Ishikawa (cell line): ENCODE measurements at regions not wholly inside any gene's neighbourhood (a gene's known extent, or its start where the extent isn't known, plus 50 kb on each side); places are given as distances from the start of the nearest gene placed in this dataset.

Experiments
- CEBPB ChIP-seq: IDR thresholded peaks from 2 replicates; pipeline ENCODE4 v1.6.1; 2012
- CREB1 ChIP-seq: IDR thresholded peaks from 2 replicates; pipeline ENCODE4 v1.6.1; 2012; ENCODE audit warnings: low read depth
- EGR1 ChIP-seq: IDR thresholded peaks from 2 replicates; pipeline ENCODE4 v1.6.1; 2012
- EP300 ChIP-seq: IDR thresholded peaks from 2 replicates; pipeline ENCODE4 v1.6.1; 2012; ENCODE audit warnings: borderline replicate concordance
- FOXM1 ChIP-seq: IDR thresholded peaks from 2 replicates; pipeline ENCODE4 v1.6.1; 2012; ENCODE audit warnings: low read depth, borderline replicate concordance
- NFIC ChIP-seq: IDR thresholded peaks from 2 replicates; pipeline ENCODE4 v1.6.1; 2012
- RAD21 ChIP-seq: IDR thresholded peaks from 2 replicates; pipeline ENCODE4 v1.6.1; 2012; ENCODE audit warnings: low read depth
- TAF1 ChIP-seq: IDR thresholded peaks from 2 replicates; pipeline ENCODE4 v1.6.1; 2012; ENCODE audit warnings: low read depth, mild to moderate bottlenecking
- TCF12 ChIP-seq: IDR thresholded peaks from 2 replicates; pipeline ENCODE4 v1.6.1; 2012; ENCODE audit warnings: low read depth
- TEAD4 ChIP-seq: IDR thresholded peaks from 2 replicates; pipeline ENCODE4 v1.6.1; 2012
- YY1 ChIP-seq: IDR thresholded peaks from 2 replicates; pipeline ENCODE4 v1.6.1; 2012; ENCODE audit warnings: low read depth
- ZBTB7A ChIP-seq: IDR thresholded peaks from 2 replicates; pipeline ENCODE4 v1.6.1; 2012; ENCODE audit warnings: low read depth
- TF ChIP-seq, protein P1 (sequence below): IDR thresholded peaks from 2 replicates; pipeline ENCODE4 v1.6.1; 2012; ENCODE audit warnings: low read depth, mild to moderate bottlenecking
- TF ChIP-seq, protein P2 (sequence below): IDR thresholded peaks from 2 replicates; pipeline ENCODE4 v1.6.1; 2012
- TF ChIP-seq, protein P3 (sequence below): IDR thresholded peaks from 2 replicates; pipeline ENCODE4 v1.6.1; 2012

DNA sequence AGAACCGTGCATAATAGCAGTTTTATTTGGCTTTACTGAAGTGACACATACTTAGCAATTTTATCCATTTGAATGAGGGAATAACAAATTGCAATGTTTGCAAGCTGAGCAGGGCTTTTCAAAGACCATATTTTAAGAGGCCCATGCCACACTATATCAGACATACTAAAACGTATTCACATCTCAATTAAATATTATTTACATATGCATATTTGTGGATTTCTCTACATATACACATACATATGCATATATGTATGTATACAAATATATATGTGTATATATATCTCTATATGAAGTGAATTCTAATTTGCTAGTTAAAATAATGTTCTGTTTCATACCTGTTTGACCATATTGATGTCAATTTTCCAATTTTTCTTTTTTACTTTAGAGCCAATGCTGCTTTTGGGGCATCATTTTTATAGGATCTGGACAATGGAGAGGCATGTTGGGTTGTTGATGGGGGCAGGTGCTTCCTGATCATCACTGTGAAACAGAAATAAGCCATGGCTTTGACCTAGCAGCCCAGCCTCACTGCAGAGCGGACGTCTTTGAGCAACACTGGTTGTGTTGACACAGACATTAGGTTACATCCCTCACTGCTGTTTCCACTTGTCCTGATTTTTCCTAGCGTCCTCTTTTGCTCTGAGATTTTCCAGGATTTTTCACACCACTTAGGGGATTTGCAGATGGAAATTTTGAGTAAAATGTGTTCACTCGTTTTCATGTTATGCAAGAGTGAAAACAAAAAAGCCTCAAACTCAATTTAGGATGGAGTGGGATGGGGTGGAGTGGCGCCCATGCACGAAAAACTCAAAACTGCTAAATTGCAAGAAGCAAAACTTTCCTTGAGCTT is 56.9 kb downstream of the RDH14 start:
- TF ChIP-seq EP300: no peak
- no peak for TF ChIP-seq TCF12
- no peak for TF ChIP-seq FOXM1
- TF ChIP-seq NFIC: no peak
- TF ChIP-seq ZBTB7A: no peak
- no peak for TF ChIP-seq TEAD4
- TF ChIP-seq CREB1: no peak
- TF ChIP-seq YY1: no peak

DNA sequence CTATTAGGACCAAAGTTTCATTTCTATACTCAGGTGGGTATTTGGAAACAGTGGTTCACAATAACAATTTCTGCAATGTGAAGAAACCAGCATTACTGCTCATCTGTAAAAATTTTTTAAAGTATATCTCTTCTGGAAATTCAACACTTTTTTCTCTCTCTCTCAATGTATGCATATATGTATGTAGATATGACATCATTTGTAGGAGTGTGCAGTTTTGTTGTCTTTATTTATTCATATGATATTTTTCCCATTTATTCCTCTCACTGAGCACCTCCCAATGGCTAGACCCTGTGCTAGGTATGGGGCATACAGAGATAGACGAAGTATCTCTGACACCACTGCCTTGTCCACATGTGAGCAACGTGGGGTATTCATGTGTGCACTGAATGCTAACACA is 58.3 kb downstream of the RDH14 start:
- no peak for TF ChIP-seq ZBTB7A
- TF ChIP-seq CREB1: no peak

DNA sequence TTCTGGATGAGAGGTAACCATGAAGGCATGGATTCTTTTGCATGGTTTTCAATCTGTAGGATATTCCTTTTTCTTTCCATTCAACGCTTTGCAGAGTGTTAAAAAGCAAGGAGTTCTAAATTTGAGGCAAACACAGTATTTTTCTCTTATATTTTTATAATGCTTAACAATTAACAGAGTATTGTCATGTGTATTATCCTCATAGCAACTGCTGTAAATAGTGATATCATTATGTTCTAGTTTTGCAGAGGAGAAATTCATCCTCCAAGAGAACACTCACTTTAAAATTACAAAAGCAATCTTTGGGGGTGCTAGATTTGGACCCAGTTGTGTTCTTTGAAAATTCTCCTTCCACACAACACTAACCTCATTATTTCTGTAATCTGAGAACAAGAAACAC is 58.7 kb downstream of the RDH14 start:
- TF ChIP-seq, protein P1, sequence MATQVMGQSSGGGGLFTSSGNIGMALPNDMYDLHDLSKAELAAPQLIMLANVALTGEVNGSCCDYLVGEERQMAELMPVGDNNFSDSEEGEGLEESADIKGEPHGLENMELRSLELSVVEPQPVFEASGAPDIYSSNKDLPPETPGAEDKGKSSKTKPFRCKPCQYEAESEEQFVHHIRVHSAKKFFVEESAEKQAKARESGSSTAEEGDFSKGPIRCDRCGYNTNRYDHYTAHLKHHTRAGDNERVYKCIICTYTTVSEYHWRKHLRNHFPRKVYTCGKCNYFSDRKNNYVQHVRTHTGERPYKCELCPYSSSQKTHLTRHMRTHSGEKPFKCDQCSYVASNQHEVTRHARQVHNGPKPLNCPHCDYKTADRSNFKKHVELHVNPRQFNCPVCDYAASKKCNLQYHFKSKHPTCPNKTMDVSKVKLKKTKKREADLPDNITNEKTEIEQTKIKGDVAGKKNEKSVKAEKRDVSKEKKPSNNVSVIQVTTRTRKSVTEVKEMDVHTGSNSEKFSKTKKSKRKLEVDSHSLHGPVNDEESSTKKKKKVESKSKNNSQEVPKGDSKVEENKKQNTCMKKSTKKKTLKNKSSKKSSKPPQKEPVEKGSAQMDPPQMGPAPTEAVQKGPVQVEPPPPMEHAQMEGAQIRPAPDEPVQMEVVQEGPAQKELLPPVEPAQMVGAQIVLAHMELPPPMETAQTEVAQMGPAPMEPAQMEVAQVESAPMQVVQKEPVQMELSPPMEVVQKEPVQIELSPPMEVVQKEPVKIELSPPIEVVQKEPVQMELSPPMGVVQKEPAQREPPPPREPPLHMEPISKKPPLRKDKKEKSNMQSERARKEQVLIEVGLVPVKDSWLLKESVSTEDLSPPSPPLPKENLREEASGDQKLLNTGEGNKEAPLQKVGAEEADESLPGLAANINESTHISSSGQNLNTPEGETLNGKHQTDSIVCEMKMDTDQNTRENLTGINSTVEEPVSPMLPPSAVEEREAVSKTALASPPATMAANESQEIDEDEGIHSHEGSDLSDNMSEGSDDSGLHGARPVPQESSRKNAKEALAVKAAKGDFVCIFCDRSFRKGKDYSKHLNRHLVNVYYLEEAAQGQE: no peak
- TF ChIP-seq TEAD4: no peak
- TF ChIP-seq, protein P2, sequence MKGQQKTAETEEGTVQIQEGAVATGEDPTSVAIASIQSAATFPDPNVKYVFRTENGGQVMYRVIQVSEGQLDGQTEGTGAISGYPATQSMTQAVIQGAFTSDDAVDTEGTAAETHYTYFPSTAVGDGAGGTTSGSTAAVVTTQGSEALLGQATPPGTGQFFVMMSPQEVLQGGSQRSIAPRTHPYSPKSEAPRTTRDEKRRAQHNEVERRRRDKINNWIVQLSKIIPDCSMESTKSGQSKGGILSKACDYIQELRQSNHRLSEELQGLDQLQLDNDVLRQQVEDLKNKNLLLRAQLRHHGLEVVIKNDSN: no peak
- TF ChIP-seq, protein P3, sequence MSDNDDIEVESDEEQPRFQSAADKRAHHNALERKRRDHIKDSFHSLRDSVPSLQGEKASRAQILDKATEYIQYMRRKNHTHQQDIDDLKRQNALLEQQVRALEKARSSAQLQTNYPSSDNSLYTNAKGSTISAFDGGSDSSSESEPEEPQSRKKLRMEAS: no peak
- no peak for TF ChIP-seq NFIC
- TF ChIP-seq TAF1: no peak
- TF ChIP-seq TCF12: no peak
- TF ChIP-seq CEBPB: no peak

DNA sequence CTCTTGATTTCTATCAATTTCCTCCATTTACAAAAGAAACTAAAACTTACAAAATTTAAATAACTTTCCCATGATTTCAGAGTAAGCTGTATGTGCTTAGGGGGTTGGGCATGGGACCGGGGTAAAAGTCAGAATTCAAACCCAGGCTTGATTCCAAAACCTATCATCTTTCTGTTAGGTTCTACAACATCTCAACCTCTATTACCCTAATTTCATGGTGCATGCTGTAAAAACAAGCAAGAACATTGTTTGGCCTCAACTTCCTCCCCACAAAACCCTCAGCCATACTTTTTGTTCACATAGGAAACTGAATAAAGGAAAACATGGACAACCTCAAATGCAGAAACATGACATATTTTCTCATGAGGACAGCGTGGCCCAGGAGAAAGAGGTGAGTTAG is 59.3 kb downstream of the RDH14 start:
- TF ChIP-seq TAF1: no peak
- TF ChIP-seq, protein P2: no peak
- no peak for TF ChIP-seq EGR1
- TF ChIP-seq YY1: no peak
- TF ChIP-seq TEAD4: no peak
- TF ChIP-seq, protein P1: no peak
- no peak for TF ChIP-seq EP300

DNA sequence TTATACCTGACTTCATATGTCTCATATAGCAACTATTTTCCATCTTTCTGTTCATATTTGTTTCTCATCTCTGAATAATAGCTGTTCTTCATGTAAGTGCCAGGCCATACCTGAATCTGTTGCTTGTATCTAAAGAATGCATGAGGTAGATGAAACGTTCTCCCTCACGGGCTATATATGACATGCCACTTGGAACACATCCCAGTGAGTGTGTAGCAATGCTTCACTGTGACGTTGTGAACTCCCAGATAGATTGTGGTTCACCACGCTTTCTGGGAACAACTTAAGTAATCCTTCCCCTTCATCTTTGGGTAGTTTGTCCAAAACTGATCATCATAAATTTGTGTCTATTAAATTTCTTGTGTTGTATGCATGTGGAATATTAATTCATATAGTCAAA is 60.1 kb downstream of the RDH14 start:
- TF ChIP-seq CREB1 (no peak), RAD21 (no peak), TAF1 (no peak), EGR1 (no peak), CEBPB (no peak), ZBTB7A (no peak), NFIC (no peak), EP300 (no peak), TEAD4 (no peak), YY1 (no peak), FOXM1 (no peak), TCF12 (no peak)
- TF ChIP-seq, protein P3: no peak
- TF ChIP-seq, protein P1: no peak
- TF ChIP-seq, protein P2: no peak
